OCI-LY7 (cell line): ENCODE measurements at regions not wholly inside any gene's neighbourhood (a gene's known extent, or its start where the extent isn't known, plus 50 kb on each side); places are given as distances from the start of the nearest gene placed in this dataset.

ENCODE experiments used
- BruUV-seq: library from RNA; stranded (reverse); fragments of 400-500 nt; replicated peaks from 2 replicates; lab custom pipeline; 2021; lab: Mats Ljungman, UMichigan
- CTCF ChIA-PET: fragments of 300-600 bp; sonication (Branson Sonifier 250); formaldehyde crosslinking; loops from one replicate; lab custom pipeline; 2022; ENCODE audit warnings: antibody characterized with exemption; ENCODE audit not compliant: unreplicated experiment; lab: Charles Lee
- POLR2A ChIA-PET: fragments of 300-600 bp; sonication (Branson Sonifier 250); formaldehyde crosslinking; loops from one replicate; lab custom pipeline; 2022; ENCODE audit warnings: antibody characterized with exemption; lab: Charles Lee
- DNase-seq: peaks from one replicate; pipeline ENCODE4 v3.0.0-alpha.2; 2015; ENCODE audit warnings: low spot score
- H2AFZ ChIP-seq: fragments of 200-600 bp; sonication (generic), shearing (Covaris generic); 2 replicates; pipeline ENCODE4 v1.6.1; 2014; ENCODE audit warnings: mild to moderate bottlenecking, antibody characterized with exemption, low read length, moderate library complexity
- H3K27ac ChIP-seq: fragments of 200-600 bp; sonication (generic); 2 replicates; pipeline ENCODE4 v1.5.1; 2014; ENCODE audit warnings: mixed run types, low read depth, mild to moderate bottlenecking, moderate library complexity, low read length, inconsistent platforms; ENCODE audit not compliant: poor library complexity, severe bottlenecking
- H3K36me3 ChIP-seq: fragments of 200-600 bp; sonication (generic); 2 replicates; pipeline ENCODE4 v1.6.1; 2014; ENCODE audit warnings: mild to moderate bottlenecking, antibody characterized with exemption, low read length, moderate library complexity, mixed read lengths; ENCODE audit not compliant: insufficient read depth
- H3K4me1 ChIP-seq: fragments of 200-600 bp; sonication (generic); 2 replicates; pipeline ENCODE4 v1.5.1; 2014; ENCODE audit warnings: mild to moderate bottlenecking, low read length; ENCODE audit not compliant: insufficient read depth, poor library complexity, severe bottlenecking
- H3K4me2 ChIP-seq: fragments of 200-600 bp; sonication (generic); 2 replicates; pipeline ENCODE4 v1.6.1; 2014; ENCODE audit warnings: mild to moderate bottlenecking, low read length
- H3K4me3 ChIP-seq: fragments of 200-600 bp; sonication (generic); 2 replicates; pipeline ENCODE4 v1.5.1; 2014; ENCODE audit warnings: mild to moderate bottlenecking, low read depth, low read length; ENCODE audit not compliant: poor library complexity, severe bottlenecking
- H3K79me2 ChIP-seq: fragments of 200-600 bp; sonication (generic); 2 replicates; pipeline ENCODE4 v1.6.1; 2016; ENCODE audit warnings: low read depth, mild to moderate bottlenecking, low read length, moderate library complexity, mixed read lengths; ENCODE audit not compliant: insufficient read depth
- H3K9me2 ChIP-seq: fragments of 200-600 bp; sonication (generic); 2 replicates; pipeline ENCODE4 v1.6.1; 2016; ENCODE audit warnings: mild to moderate bottlenecking, low read length, mixed read lengths; ENCODE audit not compliant: insufficient read depth
- H3K9me3 ChIP-seq: fragments of 200-600 bp; sonication (generic); 2 replicates; pipeline ENCODE4 v1.6.1; 2014; ENCODE audit warnings: mild to moderate bottlenecking, mixed run types, low read length, mixed read lengths
- H4K20me1 ChIP-seq: fragments of 200-600 bp; sonication (generic); 2 replicates; pipeline ENCODE4 v1.6.1; 2014; ENCODE audit warnings: mild to moderate bottlenecking, antibody characterized with exemption, low read length, moderate library complexity, mixed read lengths; ENCODE audit not compliant: insufficient read depth
- EZH2phosphoT487 ChIP-seq: fragments of 200-600 bp; sonication (generic); IDR thresholded peaks from 2 replicates; pipeline ENCODE4 v1.6.1; 2018; ENCODE audit warnings: low read depth, borderline replicate concordance, mild to moderate bottlenecking, mixed run types, antibody characterized with exemption, low read length, moderate library complexity, mixed read lengths
- intact Hi-C: fragments of 100-400 bp; cut with micrococcal nuclease; formaldehyde crosslinking; loops from one replicate; pipeline ENCODE4 v1.10.0; 2022; ENCODE audit not compliant: unreplicated experiment
- TF ChIP-seq, protein P1 (sequence below): fragments of 200-600 bp; sonication (generic); conservative IDR thresholded peaks from 2 replicates; pipeline ENCODE4 v1.5.1; 2014; ENCODE audit warnings: mild to moderate bottlenecking, antibody characterized with exemption, low read length, moderate library complexity, mixed read lengths

DNA sequence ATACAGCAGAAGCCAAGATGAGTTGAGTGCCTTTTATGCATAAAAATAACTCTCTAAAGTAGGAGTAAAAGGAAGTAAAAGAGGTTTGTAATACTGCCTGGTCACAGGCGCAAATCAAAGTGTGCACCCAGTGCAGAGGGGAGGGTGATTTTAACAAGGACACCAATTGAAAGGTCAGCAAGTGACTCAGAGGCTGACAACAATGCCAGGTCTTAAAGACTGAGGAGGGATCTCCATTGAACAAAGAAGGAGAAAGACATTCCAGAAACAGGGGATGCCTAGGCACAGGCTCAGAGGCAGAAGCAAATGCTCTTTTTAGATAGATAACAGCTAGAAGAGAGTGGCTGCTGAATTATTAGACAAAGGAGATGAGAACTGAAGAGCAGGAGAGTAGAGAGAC lies 297.4 kb upstream of the VCX start:
- no peaks in the 10 kb centered on the region for H4K20me1 ChIP-seq
- CTCF ChIA-PET, result no interaction called here
- intact Hi-C loops, result no loop called here
- H3K79me2 ChIP-seq, result no peaks in the 10 kb centered on the region
- no peaks in the 10 kb centered on the region for H3K36me3 ChIP-seq
- BruUV-seq, result no TSS peak
- H2AFZ ChIP-seq, result no peak overlapping the region
- no peak overlapping the region for H3K4me3 ChIP-seq
- no peak overlapping the region for H3K27ac ChIP-seq
- H3K4me1 ChIP-seq, result no peaks in the 10 kb centered on the region
- no peaks in the 10 kb centered on the region for H3K9me2 ChIP-seq
- no peaks in the 10 kb centered on the region for H3K9me3 ChIP-seq
- POLR2A ChIA-PET, result no interaction called here
- H3K4me2 ChIP-seq, result no peak overlapping the region
- TF ChIP-seq, protein P1, sequence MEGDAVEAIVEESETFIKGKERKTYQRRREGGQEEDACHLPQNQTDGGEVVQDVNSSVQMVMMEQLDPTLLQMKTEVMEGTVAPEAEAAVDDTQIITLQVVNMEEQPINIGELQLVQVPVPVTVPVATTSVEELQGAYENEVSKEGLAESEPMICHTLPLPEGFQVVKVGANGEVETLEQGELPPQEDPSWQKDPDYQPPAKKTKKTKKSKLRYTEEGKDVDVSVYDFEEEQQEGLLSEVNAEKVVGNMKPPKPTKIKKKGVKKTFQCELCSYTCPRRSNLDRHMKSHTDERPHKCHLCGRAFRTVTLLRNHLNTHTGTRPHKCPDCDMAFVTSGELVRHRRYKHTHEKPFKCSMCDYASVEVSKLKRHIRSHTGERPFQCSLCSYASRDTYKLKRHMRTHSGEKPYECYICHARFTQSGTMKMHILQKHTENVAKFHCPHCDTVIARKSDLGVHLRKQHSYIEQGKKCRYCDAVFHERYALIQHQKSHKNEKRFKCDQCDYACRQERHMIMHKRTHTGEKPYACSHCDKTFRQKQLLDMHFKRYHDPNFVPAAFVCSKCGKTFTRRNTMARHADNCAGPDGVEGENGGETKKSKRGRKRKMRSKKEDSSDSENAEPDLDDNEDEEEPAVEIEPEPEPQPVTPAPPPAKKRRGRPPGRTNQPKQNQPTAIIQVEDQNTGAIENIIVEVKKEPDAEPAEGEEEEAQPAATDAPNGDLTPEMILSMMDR, result no peak
- no peak for TF ChIP-seq EZH2phosphoT487
- DNase-seq, result no peak

DNA sequence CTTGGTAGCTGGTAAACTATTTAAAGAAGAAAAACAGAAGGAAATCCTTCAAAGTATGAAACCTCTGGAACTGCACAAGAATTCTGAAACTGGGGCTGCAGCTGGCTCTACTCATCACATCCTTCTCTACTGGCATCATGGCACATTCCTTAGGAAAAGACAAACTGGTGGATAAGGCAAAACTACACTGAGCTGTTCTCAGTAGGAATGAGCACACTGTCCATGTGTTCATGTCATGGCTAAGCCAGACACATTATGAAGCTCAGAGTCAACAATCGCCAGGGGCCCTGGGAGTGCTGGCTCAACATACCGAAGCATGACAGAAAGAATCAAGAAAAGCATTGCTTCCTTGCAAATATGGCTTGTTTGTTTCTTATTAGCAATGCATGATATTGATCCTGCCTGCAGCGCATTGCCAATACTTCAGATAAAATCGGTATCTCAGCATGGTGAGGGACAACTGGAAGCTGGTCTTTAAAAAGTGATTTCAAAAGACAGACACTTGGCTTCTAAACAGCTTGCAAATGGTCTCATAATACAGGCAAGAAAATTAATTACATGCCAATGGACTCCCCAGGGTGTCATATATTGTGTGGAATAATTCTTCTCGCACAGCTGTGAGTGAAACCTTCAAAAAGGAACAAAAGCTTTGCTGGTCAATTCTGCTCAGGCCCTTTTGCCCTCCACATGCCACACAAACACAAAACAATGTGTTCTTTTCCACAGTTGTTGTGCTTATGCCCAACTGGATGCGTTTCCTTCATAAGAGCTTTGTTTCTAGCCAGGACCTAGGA lies 300.2 kb upstream of the VCX start:
- intact Hi-C loops, result no loop called here
- Histone ChIP-seq H3K4me3 (no peak overlapping the region), H2AFZ (no peak overlapping the region), H3K4me2 (no peak overlapping the region), H3K9me3 (no peaks in the 10 kb centered on the region), H3K9me2 (no peaks in the 10 kb centered on the region), H3K36me3 (no peaks in the 10 kb centered on the region), H3K4me1 (no peaks in the 10 kb centered on the region), H3K27ac (no peak overlapping the region), H4K20me1 (no peaks in the 10 kb centered on the region), H3K79me2 (no peaks in the 10 kb centered on the region)
- DNase-seq, result no peak
- TF ChIP-seq EZH2phosphoT487, result no peak
- TF ChIP-seq, protein P1, result no peak
- ChIA-PET CTCF (no interaction called here), POLR2A (no interaction called here)
- BruUV-seq, result no TSS peak

DNA sequence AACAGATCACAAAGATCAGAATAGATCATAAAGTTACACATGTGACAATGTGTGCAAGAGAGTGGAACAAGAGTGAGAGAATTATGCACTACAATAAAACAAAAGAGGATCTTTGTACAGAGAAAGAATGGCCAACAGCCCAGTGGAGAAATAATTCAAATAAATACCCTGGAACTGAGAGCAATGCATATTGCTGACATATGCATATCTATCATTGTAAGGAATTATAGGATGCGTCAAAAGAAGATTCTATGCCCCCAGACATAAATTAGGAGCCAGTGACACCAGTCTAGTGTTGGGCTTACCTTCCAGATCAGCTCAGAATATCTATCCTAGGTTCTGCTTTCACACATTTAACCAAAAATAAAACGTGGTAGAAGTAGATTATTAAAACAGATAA lies 320.1 kb upstream of the VCX start:
- Histone ChIP-seq H3K36me3 (no peaks in the 10 kb centered on the region), H3K9me2 (no peaks in the 10 kb centered on the region), H3K4me2 (no peak overlapping the region), H4K20me1 (no peaks in the 10 kb centered on the region), H2AFZ (no peak overlapping the region), H3K79me2 (no peaks in the 10 kb centered on the region), H3K4me3 (no peak overlapping the region), H3K9me3 (no peaks in the 10 kb centered on the region), H3K27ac (no peak overlapping the region), H3K4me1 (no peaks in the 10 kb centered on the region)
- CTCF ChIA-PET, result no interaction called here
- POLR2A ChIA-PET, result no interaction called here
- intact Hi-C loops, result no loop called here
- no peak for TF ChIP-seq EZH2phosphoT487
- TF ChIP-seq, protein P1, result no peak
- no peak for DNase-seq
- no TSS peak for BruUV-seq
